ENCODE measurements at regions not wholly inside any gene's neighbourhood (a gene's known extent, or its start where the extent isn't known, plus 50 kb on each side); places are given as distances from the start of the nearest gene placed in this dataset.
A peak's percentile ranks its signal among the peaks of the same experiment; 100 is the strongest.

DNA sequence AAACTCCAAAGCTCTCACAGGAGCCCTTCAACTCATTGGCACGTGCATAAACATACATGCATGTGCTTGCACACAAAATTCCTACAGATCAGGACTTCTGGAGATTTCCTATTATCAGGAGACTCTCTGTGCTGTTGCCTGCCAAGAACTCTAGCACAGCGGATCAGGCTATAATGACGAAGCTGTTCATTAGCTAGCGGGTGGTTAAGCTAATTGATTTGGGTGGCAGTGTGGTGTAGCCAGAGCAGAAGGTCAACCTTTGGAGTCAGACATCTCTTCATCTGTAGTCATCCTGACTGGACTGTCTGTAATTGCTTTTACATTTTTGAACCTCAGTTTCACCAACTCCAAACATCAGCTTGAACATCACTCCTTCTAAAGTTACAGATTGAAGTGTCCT is 69.0 kb downstream of the KIF2B start:
- Histone ChIP-seq H3K4me3 (ENCODE audit: low read depth, low read length) (no peak overlapping the region), H3K9me3 (ENCODE audit: severe bottlenecking) (no peaks in the 10 kb centered on the region), H3K27me3 (ENCODE audit: insufficient read depth, low read depth, severe bottlenecking) (no peaks in the 10 kb centered on the region), H3K36me3 (no peaks in the 10 kb centered on the region), H3K27ac (no peak overlapping the region)
- TF ChIP-seq, protein P1, sequence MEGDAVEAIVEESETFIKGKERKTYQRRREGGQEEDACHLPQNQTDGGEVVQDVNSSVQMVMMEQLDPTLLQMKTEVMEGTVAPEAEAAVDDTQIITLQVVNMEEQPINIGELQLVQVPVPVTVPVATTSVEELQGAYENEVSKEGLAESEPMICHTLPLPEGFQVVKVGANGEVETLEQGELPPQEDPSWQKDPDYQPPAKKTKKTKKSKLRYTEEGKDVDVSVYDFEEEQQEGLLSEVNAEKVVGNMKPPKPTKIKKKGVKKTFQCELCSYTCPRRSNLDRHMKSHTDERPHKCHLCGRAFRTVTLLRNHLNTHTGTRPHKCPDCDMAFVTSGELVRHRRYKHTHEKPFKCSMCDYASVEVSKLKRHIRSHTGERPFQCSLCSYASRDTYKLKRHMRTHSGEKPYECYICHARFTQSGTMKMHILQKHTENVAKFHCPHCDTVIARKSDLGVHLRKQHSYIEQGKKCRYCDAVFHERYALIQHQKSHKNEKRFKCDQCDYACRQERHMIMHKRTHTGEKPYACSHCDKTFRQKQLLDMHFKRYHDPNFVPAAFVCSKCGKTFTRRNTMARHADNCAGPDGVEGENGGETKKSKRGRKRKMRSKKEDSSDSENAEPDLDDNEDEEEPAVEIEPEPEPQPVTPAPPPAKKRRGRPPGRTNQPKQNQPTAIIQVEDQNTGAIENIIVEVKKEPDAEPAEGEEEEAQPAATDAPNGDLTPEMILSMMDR (IDR thresholded peaks at IDR 0.05; ENCODE audit: low read depth, low read length): no peak
- DNase-seq: no peak

DNA sequence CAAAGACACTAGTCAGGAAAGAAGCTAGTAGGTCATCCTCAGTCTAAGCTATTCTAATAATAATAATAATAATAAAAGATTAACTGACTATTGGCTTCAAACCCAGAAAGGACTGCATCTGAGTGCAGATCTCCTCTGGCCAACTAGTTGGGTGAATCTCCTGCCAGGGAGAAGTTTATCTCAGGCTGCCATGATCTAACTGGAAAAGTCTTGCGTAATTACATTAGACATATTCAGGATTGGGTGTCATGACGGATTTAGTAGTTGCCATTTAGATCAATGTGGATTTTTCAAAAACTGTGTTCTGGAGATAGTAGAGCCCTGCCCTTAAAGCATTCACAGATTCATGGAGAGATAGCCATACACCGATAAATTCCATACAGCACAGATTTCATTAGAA is 69.5 kb downstream of the KIF2B start:
- Histone ChIP-seq H3K9me3 (ENCODE audit: severe bottlenecking) (no peaks in the 10 kb centered on the region), H3K36me3 (no peaks in the 10 kb centered on the region), H3K27me3 (ENCODE audit: insufficient read depth, low read depth, severe bottlenecking) (no peaks in the 10 kb centered on the region), H3K27ac (no peak overlapping the region), H3K4me3 (ENCODE audit: low read depth, low read length) (no peak overlapping the region)
- no peak for DNase-seq
- TF ChIP-seq, protein P1 (IDR thresholded peaks at IDR 0.05; ENCODE audit: low read depth, low read length): no peak

DNA sequence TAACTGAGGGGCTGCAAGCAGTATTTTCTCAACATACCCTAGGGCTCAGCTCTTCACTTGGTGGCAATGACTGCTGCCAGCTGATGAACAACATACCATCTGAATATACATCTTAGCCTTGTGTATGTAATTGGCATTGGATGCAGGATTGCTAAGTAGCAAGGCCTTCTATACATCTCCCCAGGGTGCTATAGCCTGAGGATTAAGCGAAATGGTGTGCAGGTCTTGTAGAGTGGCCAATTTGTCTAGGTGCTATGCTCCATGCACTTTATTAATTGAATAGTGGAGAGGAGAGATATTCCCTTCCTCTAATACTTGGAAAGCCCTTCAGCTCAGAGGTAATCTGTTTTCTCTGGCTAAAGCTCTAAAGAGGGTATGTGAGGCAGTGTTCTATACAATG is 71.9 kb downstream of the KIF2B start:
- Histone ChIP-seq H3K4me3 (ENCODE audit: low read depth, low read length) (no peak overlapping the region), H3K36me3 (no peaks in the 10 kb centered on the region), H3K27me3 (ENCODE audit: insufficient read depth, low read depth, severe bottlenecking) (no peaks in the 10 kb centered on the region), H3K27ac (no peak overlapping the region), H3K9me3 (ENCODE audit: severe bottlenecking) (no peaks in the 10 kb centered on the region)
- peak; percentile 77 for DNase-seq
- TF ChIP-seq, protein P1 (IDR thresholded peaks at IDR 0.05; ENCODE audit: low read depth, low read length): no peak

DNA sequence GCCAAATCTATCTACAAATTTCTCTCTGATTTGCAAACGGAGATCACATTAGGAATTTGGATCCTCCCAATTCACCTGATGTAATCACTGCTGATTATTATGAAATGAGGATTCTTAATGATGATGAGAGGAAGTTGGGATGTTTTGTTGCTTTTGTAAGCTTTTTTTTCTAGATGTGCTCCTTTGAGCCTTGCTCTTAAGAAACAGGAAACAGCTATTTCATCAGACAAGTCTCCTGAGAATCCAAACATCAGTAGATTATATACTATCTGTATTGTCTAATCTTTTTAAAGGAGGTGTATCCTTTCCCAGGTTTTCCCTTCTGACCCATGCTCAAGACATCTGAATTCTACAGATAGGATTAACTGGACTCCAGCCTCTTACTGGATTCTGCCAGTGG is 73.3 kb downstream of the KIF2B start:
- DNase-seq: no peak
- Histone ChIP-seq H3K9me3 (ENCODE audit: severe bottlenecking) (no peaks in the 10 kb centered on the region), H3K4me3 (ENCODE audit: low read depth, low read length) (no peak overlapping the region), H3K27ac (no peak overlapping the region), H3K27me3 (ENCODE audit: insufficient read depth, low read depth, severe bottlenecking) (no peaks in the 10 kb centered on the region), H3K36me3 (no peaks in the 10 kb centered on the region)
- TF ChIP-seq, protein P1 (IDR thresholded peaks at IDR 0.05; ENCODE audit: low read depth, low read length): no peak

DNA sequence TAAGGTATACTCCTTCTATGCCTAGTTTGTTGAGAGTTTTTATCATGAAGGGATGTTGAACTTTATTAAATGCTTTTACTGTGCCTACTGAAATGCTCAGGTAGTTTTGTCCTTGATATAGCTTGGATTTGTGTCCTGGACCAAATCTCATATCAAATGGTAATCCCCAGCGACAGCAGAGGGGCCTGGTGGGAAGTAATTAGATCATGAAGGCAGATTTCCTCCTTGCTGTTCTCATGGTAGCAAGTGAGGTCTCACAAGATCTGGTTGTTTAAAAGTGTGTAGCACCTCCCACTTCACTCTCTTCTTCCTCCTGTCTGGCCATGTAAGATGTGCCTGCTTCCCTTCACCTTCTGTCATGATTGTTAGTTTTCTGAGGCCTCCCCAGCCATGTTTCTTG is 78.2 kb downstream of the KIF2B start:
- Histone ChIP-seq H3K4me3 (ENCODE audit: low read depth, low read length) (no peak overlapping the region), H3K9me3 (ENCODE audit: severe bottlenecking) (no peaks in the 10 kb centered on the region), H3K27ac (no peak overlapping the region), H3K27me3 (ENCODE audit: insufficient read depth, low read depth, severe bottlenecking) (no peaks in the 10 kb centered on the region), H3K36me3 (no peaks in the 10 kb centered on the region)
- no peak for DNase-seq
- TF ChIP-seq, protein P1 (IDR thresholded peaks at IDR 0.05; ENCODE audit: low read depth, low read length): no peak

DNA sequence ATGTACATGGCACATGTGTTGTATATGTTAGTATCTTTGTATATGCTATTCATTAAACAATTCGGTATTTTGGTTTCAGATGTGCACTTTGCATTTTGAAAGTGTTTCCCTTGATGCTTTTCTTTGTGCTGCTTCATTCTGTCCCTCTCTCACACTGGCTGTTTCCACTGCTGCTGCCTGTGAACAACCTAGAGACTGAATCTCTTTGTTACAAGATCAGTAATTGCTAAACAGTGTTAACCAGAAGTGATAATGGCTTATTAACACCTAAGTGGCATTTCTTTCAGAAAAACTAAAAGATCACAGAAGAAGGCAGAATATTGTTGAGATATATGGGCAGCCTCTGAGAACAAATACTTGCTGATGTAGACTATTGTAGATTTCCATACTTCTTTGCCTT is 84.7 kb downstream of the KIF2B start:
- no peaks in the 10 kb centered on the region for H3K27me3 ChIP-seq (ENCODE audit: insufficient read depth, low read depth, severe bottlenecking)
- TF ChIP-seq, protein P1 (IDR thresholded peaks at IDR 0.05; ENCODE audit: low read depth, low read length): no peak
- DNase-seq: no peak
- H3K27ac ChIP-seq: no peak overlapping the region
- H3K9me3 ChIP-seq (ENCODE audit: severe bottlenecking): no peaks in the 10 kb centered on the region
- no peak overlapping the region for H3K4me3 ChIP-seq (ENCODE audit: low read depth, low read length)
- H3K36me3 ChIP-seq: no peaks in the 10 kb centered on the region
